IMR-90 (cell line): ENCODE measurements at regions not wholly inside any gene's neighbourhood (a gene's known extent, or its start where the extent isn't known, plus 50 kb on each side); places are given as distances from the start of the nearest gene placed in this dataset.

ENCODE experiments used
- ATAC-seq: fragments of 200-7000 bp; cut with Tn5 transposase; 2 replicates; pipeline ENCODE4 v1.9.1; 2020; ENCODE audit warnings: low read depth, mild to moderate bottlenecking, moderate library complexity
- BruUV-seq: library from RNA; stranded (reverse); fragments of 400-500 nt; replicated peaks from 2 replicates; lab custom pipeline; 2021; lab: Mats Ljungman, UMichigan
- CTCF ChIA-PET: fragments of 300-600 bp; formaldehyde crosslinking; extraction: SDS; loops from one replicate; lab custom pipeline; 2021; ENCODE audit warnings: antibody characterized with exemption; lab: Yijun Ruan, JAX
- POLR2A ChIA-PET: fragments of 300-600 bp; sonication (Branson Sonifier 250); formaldehyde crosslinking; loops from one replicate; lab custom pipeline; 2022; ENCODE audit warnings: antibody characterized with exemption; ENCODE audit not compliant: unreplicated experiment; lab: Charles Lee
- DNase-seq: peaks from one replicate; pipeline ENCODE4 v3.0.0; 2013
- H2AFZ ChIP-seq: replicated peaks from 2 replicates; pipeline ENCODE3; 2013; ENCODE audit warnings: low read length, mild to moderate bottlenecking; ENCODE audit not compliant: poor library complexity
- H2AK5ac ChIP-seq: 2 replicates; pipeline ENCODE4 v1.6.1; 2013; ENCODE audit warnings: low read depth, low read length, inconsistent platforms
- H2AK9ac ChIP-seq: replicated peaks from 2 replicates; pipeline ENCODE3; 2013; ENCODE audit warnings: mild to moderate bottlenecking, low read depth, low read length, moderate library complexity; ENCODE audit not compliant: poor library complexity
- H2BK120ac ChIP-seq: 2 replicates; pipeline ENCODE4 v1.6.1; 2013; ENCODE audit warnings: low read depth, low read length, inconsistent platforms
- H2BK15ac ChIP-seq: 3 replicates; pipeline ENCODE4 v1.6.1; 2013; ENCODE audit warnings: low read depth, low read length, inconsistent platforms
- H2BK20ac ChIP-seq: 2 replicates; pipeline ENCODE4 v1.6.1; 2013; ENCODE audit warnings: low read depth, mild to moderate bottlenecking, inconsistent platforms, low read length, moderate library complexity
- H2BK5ac ChIP-seq: 2 replicates; pipeline ENCODE4 v1.6.1; 2013; ENCODE audit warnings: mild to moderate bottlenecking, low read depth, low read length, inconsistent platforms; ENCODE audit not compliant: poor library complexity, severe bottlenecking
- H3K14ac ChIP-seq: replicated peaks from 2 replicates; pipeline ENCODE4 v1.6.1; 2013; ENCODE audit warnings: low read depth, low read length, inconsistent platforms
- H3K18ac ChIP-seq: 2 replicates; pipeline ENCODE4 v1.6.1; 2013; ENCODE audit warnings: low read depth, low read length, control low read depth
- H3K23ac ChIP-seq: 2 replicates; pipeline ENCODE4 v1.6.1; 2013; ENCODE audit warnings: low read depth, low read length, inconsistent platforms
- H3K27ac ChIP-seq: 2 replicates; pipeline ENCODE4 v1.5.1; 2013; ENCODE audit warnings: mild to moderate bottlenecking, control low read depth, low read length; ENCODE audit not compliant: insufficient read depth
- H3K27me3 ChIP-seq: 2 replicates; pipeline ENCODE4 v1.6.1; 2013; ENCODE audit warnings: low read length; ENCODE audit not compliant: control insufficient read depth, insufficient read depth
- H3K36me3 ChIP-seq: 2 replicates; pipeline ENCODE4 v1.6.1; 2013; ENCODE audit warnings: low read length, mixed read lengths; ENCODE audit not compliant: control insufficient read depth, insufficient read depth
- H3K4ac ChIP-seq: 2 replicates; pipeline ENCODE4 v1.6.1; 2013; ENCODE audit warnings: low read depth, low read length, inconsistent platforms
- H3K4me1 ChIP-seq: 2 replicates; pipeline ENCODE4 v1.6.1; 2013; ENCODE audit warnings: low read length, mixed read lengths; ENCODE audit not compliant: control insufficient read depth, insufficient read depth
- H3K4me2 ChIP-seq: 2 replicates; pipeline ENCODE4 v1.6.1; 2013; ENCODE audit warnings: low read depth, mild to moderate bottlenecking, control low read depth, low read length, moderate library complexity
- H3K4me3 ChIP-seq: 2 replicates; pipeline ENCODE4 v1.5.1; 2013; ENCODE audit warnings: low read depth, mild to moderate bottlenecking, control low read depth, low read length, moderate library complexity; ENCODE audit not compliant: insufficient read depth
- H3K56ac ChIP-seq: 2 replicates; pipeline ENCODE4 v1.6.1; 2013; ENCODE audit warnings: low read length, inconsistent platforms; ENCODE audit not compliant: insufficient read depth; ENCODE audit errors: extremely low read depth
- H3K79me1 ChIP-seq, 2 experiments: 2 replicates each; pipeline ENCODE4 v1.6.1; 2013; ENCODE audit warnings: low read length in 2 of 2, inconsistent platforms in 1 of 2, low read depth in 1 of 2
- H3K9ac ChIP-seq: 2 replicates; pipeline ENCODE4 v1.6.1; 2013; ENCODE audit warnings: low read depth, low read length, control low read depth
- H3K9me1 ChIP-seq: 2 replicates; pipeline ENCODE4 v1.6.1; 2013; ENCODE audit warnings: low read length, inconsistent platforms; ENCODE audit not compliant: insufficient read depth
- H3K9me3 ChIP-seq: 2 replicates; pipeline ENCODE4 v1.6.1; 2013; ENCODE audit warnings: low read length; ENCODE audit not compliant: control insufficient read depth, insufficient read depth
- H4K20me1 ChIP-seq: 2 replicates; pipeline ENCODE4 v1.6.1; 2013; ENCODE audit warnings: low read length, inconsistent platforms; ENCODE audit not compliant: insufficient read depth
- H4K5ac ChIP-seq: 2 replicates; pipeline ENCODE4 v1.6.1; 2013; ENCODE audit warnings: mild to moderate bottlenecking, low read depth, low read length, control low read depth
- H4K8ac ChIP-seq, 2 experiments: 2 replicates each; pipeline ENCODE4 v1.6.1; 2013; ENCODE audit warnings: low read depth in 2 of 2, low read length in 2 of 2, control low read depth in 1 of 2, inconsistent platforms in 1 of 2
- H4K91ac ChIP-seq: 2 replicates; pipeline ENCODE4 v1.6.1; 2013; ENCODE audit warnings: low read depth, low read length, inconsistent platforms; ENCODE audit not compliant: insufficient read depth
- CEBPB ChIP-seq: IDR thresholded peaks from 2 replicates; pipeline ENCODE4 v1.6.1; 2012; ENCODE audit warnings: low read depth, low read length, improper control_type of control experiment
- MXI1 ChIP-seq: IDR thresholded peaks from 2 replicates; pipeline ENCODE4 v1.6.1; 2012; ENCODE audit warnings: low read depth, mild to moderate bottlenecking, low read length, moderate library complexity, borderline replicate concordance
- POLR2A ChIP-seq: IDR thresholded peaks from 2 replicates; pipeline ENCODE4 v1.6.1; 2012; ENCODE audit warnings: mild to moderate bottlenecking, low read depth, low read length
- RAD21 ChIP-seq: IDR thresholded peaks from 2 replicates; pipeline ENCODE4 v1.6.1; 2012; ENCODE audit warnings: low read length, improper control_type of control experiment
- RCOR1 ChIP-seq: IDR thresholded peaks from 2 replicates; pipeline ENCODE4 v1.6.1; 2012; ENCODE audit warnings: mild to moderate bottlenecking, low read length, improper control_type of control experiment; ENCODE audit not compliant: insufficient replicate concordance
- SMC3 ChIP-seq: fragments of 150-350 bp; IDR thresholded peaks from 2 replicates; pipeline ENCODE4 v1.6.1; 2016; ENCODE audit warnings: low read depth, mild to moderate bottlenecking, antibody characterized with exemption, low read length, moderate library complexity
- WGBS, 2 experiments: methylation state at CpG; one replicate each; pipeline versions ENCODE4 v1.1.5 to v1.1.7; 2013; ENCODE audit warnings: missing lambda C conversion rate in 2 of 2; ENCODE audit not compliant: insufficient read length in 1 of 2; ENCODE audit errors: extremely low coverage in 2 of 2; 5-methylcytosine and 5-hydroxymethylcytosine counted together
- dilution Hi-C: fragments of 300-500 bp; cut with HindIII; formaldehyde crosslinking; loops from one replicate; pipeline ENCODE4 v1.14.3; 2018; ENCODE audit warnings: low sequenced_read_pairs; ENCODE audit not compliant: unreplicated experiment
- in situ Hi-C: fragments of 300-500 bp; cut with MboI; formaldehyde crosslinking; loops from 3 replicates; pipeline ENCODE4 v1.14.3; 2019; ENCODE audit warnings: low sequenced_read_pairs, inconsistent platforms, mixed read lengths
- intact Hi-C: fragments of 100-400 bp; cut with micrococcal nuclease; formaldehyde crosslinking; loops from 2 replicates; pipeline ENCODE4 v1.10.0; 2022
- TF ChIP-seq, protein P1 (sequence below): fragments of 150-350 bp; IDR thresholded peaks from 2 replicates; pipeline ENCODE4 v1.6.1; 2016; ENCODE audit warnings: low read depth, mild to moderate bottlenecking, low read length, moderate library complexity, borderline replicate concordance

DNA sequence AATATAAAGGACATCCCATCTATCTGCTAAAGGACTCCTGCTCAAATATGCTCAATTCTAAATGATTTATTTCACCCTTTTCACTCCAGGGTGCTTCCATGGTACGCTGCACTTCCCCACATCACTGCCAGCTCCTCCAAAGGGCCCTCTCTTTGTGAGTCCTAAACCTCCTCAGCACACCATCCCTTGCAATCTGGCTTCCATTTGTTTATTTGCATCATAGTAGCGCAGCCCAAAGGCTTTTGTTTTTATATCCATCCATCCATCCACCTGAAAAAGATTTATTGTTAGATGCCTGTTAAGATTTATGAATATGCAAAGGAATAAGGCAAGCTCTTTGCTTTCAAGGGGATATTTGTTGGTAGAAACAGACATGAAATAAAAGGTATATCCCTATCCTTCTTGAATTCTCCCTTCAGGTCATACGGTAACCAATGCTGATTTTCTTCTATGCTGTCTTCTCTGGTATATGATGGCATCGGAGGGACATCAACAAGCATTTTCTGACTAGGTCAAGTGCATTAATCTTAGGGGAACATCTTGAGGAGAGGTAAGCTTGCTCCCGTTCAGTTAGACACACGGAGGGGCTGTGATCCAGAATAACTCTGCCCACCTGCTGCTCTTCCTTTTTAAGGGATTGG lies 397.6 kb downstream of the LIG4 start:
- CTCF ChIA-PET: no interaction called here
- TF ChIP-seq, protein P1, sequence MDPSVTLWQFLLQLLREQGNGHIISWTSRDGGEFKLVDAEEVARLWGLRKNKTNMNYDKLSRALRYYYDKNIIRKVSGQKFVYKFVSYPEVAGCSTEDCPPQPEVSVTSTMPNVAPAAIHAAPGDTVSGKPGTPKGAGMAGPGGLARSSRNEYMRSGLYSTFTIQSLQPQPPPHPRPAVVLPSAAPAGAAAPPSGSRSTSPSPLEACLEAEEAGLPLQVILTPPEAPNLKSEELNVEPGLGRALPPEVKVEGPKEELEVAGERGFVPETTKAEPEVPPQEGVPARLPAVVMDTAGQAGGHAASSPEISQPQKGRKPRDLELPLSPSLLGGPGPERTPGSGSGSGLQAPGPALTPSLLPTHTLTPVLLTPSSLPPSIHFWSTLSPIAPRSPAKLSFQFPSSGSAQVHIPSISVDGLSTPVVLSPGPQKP: no peak
- TF ChIP-seq RCOR1: no peak
- no peak for TF ChIP-seq CEBPB
- TF ChIP-seq MXI1: no peak
- TF ChIP-seq SMC3: no peak
- TF ChIP-seq RAD21: no peak
- TF ChIP-seq POLR2A: no peak

More for the DNA sequence above, 397.6 kb downstream of the LIG4 start:
- Histone ChIP-seq H3K14ac (no peak overlapping the region), H3K4me1 (peaks cover 7% of the 10 kb centered on the region; the same call in 1 of the 2 replicates), H3K79me1 (peaks cover 11 to 58% of the 10 kb centered on the region in 2 experiments), H3K56ac (no peak overlapping the region), H3K23ac (no peak overlapping the region), H4K8ac (no peak overlapping the region), H4K91ac (no peak overlapping the region), H2AK9ac (no peak overlapping the region), H3K4me2 (no peak overlapping the region), H3K9ac (no peak overlapping the region), H2BK5ac (no peak overlapping the region), H4K20me1 (peaks cover 10% of the 10 kb centered on the region; the same call in 1 of the 2 replicates), H3K18ac (no peak overlapping the region), H2BK120ac (peak overlapping the region; percentile 33; the same call in 1 of the 2 replicates), H4K5ac (no peak overlapping the region), H2BK20ac (peak overlapping the region; percentile 54), H3K4ac (no peak overlapping the region), H2BK15ac (no peak overlapping the region), H2AK5ac (no peak overlapping the region; the same call in 1 of the 2 replicates), H3K9me1 (no peaks in the 10 kb centered on the region; the same call in 1 of the 2 replicates), H3K4me3 (no peak overlapping the region), H3K9me3 (no peaks in the 10 kb centered on the region), H2AFZ (no peak overlapping the region), H3K27ac (no peak overlapping the region), H3K36me3 (no peaks in the 10 kb centered on the region), H3K27me3 (no peaks in the 10 kb centered on the region)
- intact Hi-C loops (no loop called here), in situ Hi-C loops (no loop called here), dilution Hi-C loops (no loop called here)
- no TSS peak for BruUV-seq
- POLR2A ChIA-PET: no interaction called here
- WGBS, 2 experiments: no CpG with 5 or more reads among the region's 6 CpGs
- ATAC-seq (no peak), DNase-seq (no peak)
